CD4-positive, alpha-beta T cell (primary cell): ENCODE measurements at regions not wholly inside any gene's neighbourhood (a gene's known extent, or its start where the extent isn't known, plus 50 kb on each side); places are given as distances from the start of the nearest gene placed in this dataset.

ENCODE experiments used
- ATAC-seq: fragments of 200-7000 bp; cut with Tn5 transposase; one replicate; pipeline ENCODE4 v1.10.0; 2022; ENCODE audit warnings: mild to moderate bottlenecking; ENCODE audit not compliant: poor library complexity
- CTCF ChIA-PET: fragments of 350-600 bp; sonication (Branson Sonifier 250); formaldehyde crosslinking; loops from one replicate; lab custom pipeline; 2021; ENCODE audit warnings: antibody characterized with exemption, inconsistent platforms; lab: Charles Lee
- POLR2A ChIA-PET: fragments of 350-600 bp; sonication (Branson Sonifier 250); formaldehyde crosslinking; loops from one replicate; lab custom pipeline; 2021; ENCODE audit warnings: antibody characterized with exemption, inconsistent platforms; lab: Charles Lee
- DNase-seq, 14 experiments: peaks; one replicate each; pipeline ENCODE4 v3.0.0-alpha.2; 2013 to 2020; ENCODE audit warnings: mixed read lengths in 2 of 14
- H3K27ac ChIP-seq, 2 donors: one replicate each; pipeline versions ENCODE4 v1.5.1 to v1.7.0; 2013; ENCODE audit warnings: low read length in 2 of 2, low read depth in 1 of 2, mild to moderate bottlenecking in 1 of 2
- H3K27me3 ChIP-seq, 2 experiments: 1 replicate in 1 of 2; 2 replicates in 1 of 2; pipeline versions ENCODE4 v1.6.1 to v1.7.0; 2013; ENCODE audit warnings: low read length in 2 of 2, control low read depth in 1 of 2, mild to moderate bottlenecking in 1 of 2, moderate library complexity in 1 of 2; ENCODE audit not compliant: insufficient read depth in 2 of 2, control insufficient read depth in 1 of 2
- H3K36me3 ChIP-seq: one replicate; pipeline ENCODE4 v1.6.1; 2013; ENCODE audit warnings: low read length, control low read depth; ENCODE audit not compliant: insufficient read depth
- H3K4me1 ChIP-seq: one replicate; pipeline ENCODE4 v1.6.1; 2013; ENCODE audit warnings: low read length, control low read depth; ENCODE audit not compliant: insufficient read depth
- H3K4me3 ChIP-seq: one replicate; pipeline ENCODE4 v1.5.1; 2013; ENCODE audit warnings: mild to moderate bottlenecking, low read length, moderate library complexity
- H3K9me3 ChIP-seq, 2 experiments: 1 replicate in 1 of 2; 2 replicates in 1 of 2; pipeline versions ENCODE4 v1.6.1 to v1.7.0; 2013; ENCODE audit warnings: low read length in 2 of 2, mild to moderate bottlenecking in 2 of 2, control low read depth in 1 of 2, moderate library complexity in 1 of 2; ENCODE audit not compliant: control insufficient read depth in 1 of 2, insufficient read depth in 1 of 2
- H3K27ac Mint-ChIP-seq: one replicate; pipeline ENCODE4 v1.8.0; 2020; ENCODE audit warnings: mixed read lengths
- H3K27me3 Mint-ChIP-seq: one replicate; pipeline ENCODE4 v1.8.0; 2021; ENCODE audit warnings: mixed read lengths
- H3K36me3 Mint-ChIP-seq: one replicate; pipeline ENCODE4 v1.8.0; 2021; ENCODE audit warnings: low read depth, mixed read lengths
- H3K4me1 Mint-ChIP-seq: one replicate; pipeline ENCODE4 v1.8.0; 2021; ENCODE audit warnings: low read depth, mixed read lengths
- H3K4me3 Mint-ChIP-seq: one replicate; pipeline ENCODE4 v1.8.0; 2020; ENCODE audit warnings: mild to moderate bottlenecking, mixed read lengths
- H3K9me3 Mint-ChIP-seq: one replicate; pipeline ENCODE4 v1.8.0; 2020; ENCODE audit warnings: mixed read lengths
- intact Hi-C, 2 experiments: fragments of 100-400 bp; cut with DNase I in 1 of 2; cut with micrococcal nuclease in 1 of 2; formaldehyde crosslinking; loops; one replicate each; pipeline versions ENCODE4 v1.15.1 to v1.9.0; 2023 to 2025; cut with DNase I, micrococcal nuclease
- TF ChIP-seq, protein P1 (sequence below): fragments of 200-600 bp; IDR thresholded peaks from one replicate; pipeline ENCODE4 v1.8.0; 2022; ENCODE audit warnings: antibody characterized with exemption, mild to moderate bottlenecking

- Mint-ChIP-seq H3K27ac (no peak overlapping the region), H3K4me1 (no peaks in the 10 kb centered on the region), H3K36me3 (no peaks in the 10 kb centered on the region), H3K27me3 (peaks cover 22% of the 10 kb centered on the region), H3K4me3 (no peak overlapping the region), H3K9me3 (no peaks in the 10 kb centered on the region)
- CTCF ChIA-PET = no interaction called here
- Histone ChIP-seq H3K9me3 (no peaks in the 10 kb centered on the region), H3K36me3 (no peaks in the 10 kb centered on the region), H3K4me1 (no peaks in the 10 kb centered on the region), H3K27ac (no peak overlapping the region), H3K4me3 (no peak overlapping the region), H3K27me3 (peaks cover 0 to 4% of the 10 kb centered on the region in 2 experiments)
- no peak for ATAC-seq
- intact Hi-C loops = no loop called here
- no peak for DNase-seq
- POLR2A ChIA-PET = no interaction called here
- TF ChIP-seq, protein P1, sequence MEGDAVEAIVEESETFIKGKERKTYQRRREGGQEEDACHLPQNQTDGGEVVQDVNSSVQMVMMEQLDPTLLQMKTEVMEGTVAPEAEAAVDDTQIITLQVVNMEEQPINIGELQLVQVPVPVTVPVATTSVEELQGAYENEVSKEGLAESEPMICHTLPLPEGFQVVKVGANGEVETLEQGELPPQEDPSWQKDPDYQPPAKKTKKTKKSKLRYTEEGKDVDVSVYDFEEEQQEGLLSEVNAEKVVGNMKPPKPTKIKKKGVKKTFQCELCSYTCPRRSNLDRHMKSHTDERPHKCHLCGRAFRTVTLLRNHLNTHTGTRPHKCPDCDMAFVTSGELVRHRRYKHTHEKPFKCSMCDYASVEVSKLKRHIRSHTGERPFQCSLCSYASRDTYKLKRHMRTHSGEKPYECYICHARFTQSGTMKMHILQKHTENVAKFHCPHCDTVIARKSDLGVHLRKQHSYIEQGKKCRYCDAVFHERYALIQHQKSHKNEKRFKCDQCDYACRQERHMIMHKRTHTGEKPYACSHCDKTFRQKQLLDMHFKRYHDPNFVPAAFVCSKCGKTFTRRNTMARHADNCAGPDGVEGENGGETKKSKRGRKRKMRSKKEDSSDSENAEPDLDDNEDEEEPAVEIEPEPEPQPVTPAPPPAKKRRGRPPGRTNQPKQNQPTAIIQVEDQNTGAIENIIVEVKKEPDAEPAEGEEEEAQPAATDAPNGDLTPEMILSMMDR = no peak
These were observed 212.7 kb upstream of the PHYHIPL start for GRCh38 chr10:58963723-58964124.

DNA sequence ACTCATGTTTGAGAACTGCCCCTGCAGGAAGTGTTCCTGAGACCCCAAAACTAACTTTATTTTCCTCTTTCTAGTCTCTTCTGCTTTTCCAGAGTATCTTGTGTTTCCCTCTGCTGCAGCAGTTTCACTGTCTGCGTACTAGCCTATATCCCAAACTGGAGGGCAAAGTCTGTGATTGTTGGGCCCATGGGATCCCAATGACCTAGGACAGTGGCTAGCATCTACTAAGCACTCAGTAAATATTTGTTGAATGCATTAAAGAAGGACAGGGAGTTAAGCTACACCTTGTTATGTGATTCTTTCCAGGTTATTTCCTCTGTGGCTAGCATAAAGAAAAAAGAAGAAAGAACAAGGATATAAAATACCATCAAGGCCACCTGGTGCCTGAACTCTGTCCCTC, 210.6 kb upstream of the PHYHIPL start:
- POLR2A ChIA-PET = no interaction called here
- no peak overlapping the region for H3K4me3 Mint-ChIP-seq
- no peak overlapping the region for H3K27ac ChIP-seq
- CTCF ChIA-PET = no interaction called here
- no peak for ATAC-seq
- H3K36me3 ChIP-seq = no peaks in the 10 kb centered on the region
- intact Hi-C loops = no loop called here
- H3K36me3 Mint-ChIP-seq = no peaks in the 10 kb centered on the region
- DNase-seq = no peak
- no peak overlapping the region for H3K4me3 ChIP-seq
- H3K27me3 ChIP-seq = peaks cover 0 to 4% of the 10 kb centered on the region in 2 experiments
- H3K4me1 Mint-ChIP-seq = no peaks in the 10 kb centered on the region
- H3K9me3 Mint-ChIP-seq = no peaks in the 10 kb centered on the region
- no peak overlapping the region for H3K27ac Mint-ChIP-seq
- no peaks in the 10 kb centered on the region for H3K9me3 ChIP-seq
- TF ChIP-seq, protein P1 = no peak
- peaks cover 27% of the 10 kb centered on the region for H3K27me3 Mint-ChIP-seq
- H3K4me1 ChIP-seq = no peaks in the 10 kb centered on the region

- ATAC-seq = no peak
- H3K4me1 Mint-ChIP-seq = no peaks in the 10 kb centered on the region
- no peak overlapping the region for H3K4me3 ChIP-seq
- H3K27ac Mint-ChIP-seq = no peak overlapping the region
- no peaks in the 10 kb centered on the region for H3K9me3 ChIP-seq
- ChIA-PET POLR2A (no interaction called here), CTCF (no interaction called here)
- no peak overlapping the region for H3K27ac ChIP-seq
- peaks cover 27% of the 10 kb centered on the region for H3K27me3 Mint-ChIP-seq
- no peaks in the 10 kb centered on the region for H3K36me3 Mint-ChIP-seq
- intact Hi-C loops = no loop called here
- H3K27me3 ChIP-seq = peaks cover 0 to 4% of the 10 kb centered on the region in 2 experiments
- no peaks in the 10 kb centered on the region for H3K4me1 ChIP-seq
- H3K36me3 ChIP-seq = no peaks in the 10 kb centered on the region
- H3K9me3 Mint-ChIP-seq = no peaks in the 10 kb centered on the region
- no peak overlapping the region for H3K4me3 Mint-ChIP-seq
- TF ChIP-seq, protein P1 = no peak
- no peak for DNase-seq
These were observed 208.7 kb upstream of the PHYHIPL start for GRCh38 chr10:58967551-58968388.
